ENCODE measurements at regions not wholly inside any gene's neighbourhood (a gene's known extent, or its start where the extent isn't known, plus 50 kb on each side); places are given as distances from the start of the nearest gene placed in this dataset.

- TF ChIP-seq EZH2phosphoT487 (IDR thresholded peaks at IDR 0.05; ENCODE audit: borderline replicate concordance, low read depth, low read length) (no peak), CTCF (conservative IDR thresholded peaks at IDR 0.05; ENCODE audit: low read length) (no peak)
- no TSS peak for BruUV-seq (replicated peaks)
- no peak overlapping the region for H3K27ac ChIP-seq (ENCODE audit: low read depth, low read length, poor library complexity, severe bottlenecking)
- no peak overlapping the region for H3K4me3 ChIP-seq (ENCODE audit: low read depth, low read length, poor library complexity, severe bottlenecking)
- DNase-seq (ENCODE audit: low spot score): peak; percentile 45
- no peaks in the 10 kb centered on the region for H4K20me1 ChIP-seq (ENCODE audit: insufficient read depth, low read length)
- no peak overlapping the region for H3K4me2 ChIP-seq (ENCODE audit: low read length)
- H3K9me2 ChIP-seq (ENCODE audit: insufficient read depth, low read length): no peaks in the 10 kb centered on the region
- POLR2A ChIA-PET: interaction anchor here (0.6 kb wide), 1 partner anchor 691 kb away, joined by 3 read pairs; no protein-coding TSS in a partner anchor
- intact Hi-C loops (cut with micrococcal nuclease; ENCODE audit: unreplicated experiment): no loop called here
- peaks cover 4% of the 10 kb centered on the region for H3K4me1 ChIP-seq (ENCODE audit: insufficient read depth, low read length, poor library complexity, severe bottlenecking)
- H3K79me2 ChIP-seq (ENCODE audit: insufficient read depth, low read depth, low read length): no peaks in the 10 kb centered on the region
- no peaks in the 10 kb centered on the region for H3K36me3 ChIP-seq (ENCODE audit: insufficient read depth, low read length)
- H2AFZ ChIP-seq (ENCODE audit: low read length): no peak overlapping the region
- no peaks in the 10 kb centered on the region for H3K9me3 ChIP-seq (ENCODE audit: low read length)
- CTCF ChIA-PET (ENCODE audit: unreplicated experiment): no interaction called here
Measured at GRCh38 chr6:71410164-71410566, 121.6 kb downstream of the OGFRL1 start.

- H3K79me2 ChIP-seq (ENCODE audit: insufficient read depth, low read depth, low read length): no peaks in the 10 kb centered on the region
Measured at GRCh38 chr6:71410681-71411080, 122.1 kb downstream of the OGFRL1 start.

More at GRCh38 chr6:71410681-71411080, 122.1 kb downstream of the OGFRL1 start:
- no peaks in the 10 kb centered on the region for H3K9me2 ChIP-seq (ENCODE audit: insufficient read depth, low read length)
- no peaks in the 10 kb centered on the region for H3K36me3 ChIP-seq (ENCODE audit: insufficient read depth, low read length)
- H3K4me3 ChIP-seq (ENCODE audit: low read depth, low read length, poor library complexity, severe bottlenecking): no peak overlapping the region
- CTCF ChIA-PET (ENCODE audit: unreplicated experiment): no interaction called here
- no peak for DNase-seq (ENCODE audit: low spot score)
- no peak overlapping the region for H3K4me2 ChIP-seq (ENCODE audit: low read length)
- H3K27ac ChIP-seq (ENCODE audit: low read depth, low read length, poor library complexity, severe bottlenecking): no peak overlapping the region
- H4K20me1 ChIP-seq (ENCODE audit: insufficient read depth, low read length): no peaks in the 10 kb centered on the region
- intact Hi-C loops (cut with micrococcal nuclease; ENCODE audit: unreplicated experiment): no loop called here
- TF ChIP-seq CTCF (conservative IDR thresholded peaks at IDR 0.05; ENCODE audit: low read length) (no peak), EZH2phosphoT487 (IDR thresholded peaks at IDR 0.05; ENCODE audit: borderline replicate concordance, low read depth, low read length) (no peak)
- H3K9me3 ChIP-seq (ENCODE audit: low read length): no peaks in the 10 kb centered on the region
- POLR2A ChIA-PET: interaction anchor here (0.6 kb wide), 1 partner anchor 690 kb away, joined by 3 read pairs; no protein-coding TSS in a partner anchor
- no peak overlapping the region for H2AFZ ChIP-seq (ENCODE audit: low read length)
- BruUV-seq (replicated peaks): no TSS peak
- peaks cover 4% of the 10 kb centered on the region for H3K4me1 ChIP-seq (ENCODE audit: insufficient read depth, low read length, poor library complexity, severe bottlenecking)
